GM10248 (cell line): ENCODE measurements at regions not wholly inside any gene's neighbourhood (a gene's known extent, or its start where the extent isn't known, plus 50 kb on each side); places are given as distances from the start of the nearest gene placed in this dataset.
"Not testable (repeated sequence)": the region's sequence is repeated elsewhere in the genome, so short reads cannot be mapped to it uniquely, and the experiment has no call there.

Source experiments
- CTCF ChIA-PET: fragments of 300-600 bp; sonication (Branson Sonifier 250); formaldehyde crosslinking; extraction: SDS; loops from one replicate; lab custom pipeline; 2021; ENCODE audit warnings: antibody characterized with exemption; lab: Yijun Ruan, JAX
- POLR2A ChIA-PET: fragments of 350-650 bp; sonication (Branson Sonifier 250); formaldehyde crosslinking; extraction: SDS; loops from one replicate; lab custom pipeline; 2020; ENCODE audit warnings: antibody characterized with exemption; lab: Yijun Ruan, JAX
- DNase-seq: peaks from one replicate; pipeline ENCODE4 v3.0.0; 2012; ENCODE audit errors: extremely low spot score
- CTCF ChIP-seq: IDR thresholded peaks from 2 replicates; pipeline ENCODE4 v1.5.1; 2012; ENCODE audit warnings: mild to moderate bottlenecking, low read depth; ENCODE audit errors: extremely low read depth, missing control alignments, control extremely low read depth

DNA sequence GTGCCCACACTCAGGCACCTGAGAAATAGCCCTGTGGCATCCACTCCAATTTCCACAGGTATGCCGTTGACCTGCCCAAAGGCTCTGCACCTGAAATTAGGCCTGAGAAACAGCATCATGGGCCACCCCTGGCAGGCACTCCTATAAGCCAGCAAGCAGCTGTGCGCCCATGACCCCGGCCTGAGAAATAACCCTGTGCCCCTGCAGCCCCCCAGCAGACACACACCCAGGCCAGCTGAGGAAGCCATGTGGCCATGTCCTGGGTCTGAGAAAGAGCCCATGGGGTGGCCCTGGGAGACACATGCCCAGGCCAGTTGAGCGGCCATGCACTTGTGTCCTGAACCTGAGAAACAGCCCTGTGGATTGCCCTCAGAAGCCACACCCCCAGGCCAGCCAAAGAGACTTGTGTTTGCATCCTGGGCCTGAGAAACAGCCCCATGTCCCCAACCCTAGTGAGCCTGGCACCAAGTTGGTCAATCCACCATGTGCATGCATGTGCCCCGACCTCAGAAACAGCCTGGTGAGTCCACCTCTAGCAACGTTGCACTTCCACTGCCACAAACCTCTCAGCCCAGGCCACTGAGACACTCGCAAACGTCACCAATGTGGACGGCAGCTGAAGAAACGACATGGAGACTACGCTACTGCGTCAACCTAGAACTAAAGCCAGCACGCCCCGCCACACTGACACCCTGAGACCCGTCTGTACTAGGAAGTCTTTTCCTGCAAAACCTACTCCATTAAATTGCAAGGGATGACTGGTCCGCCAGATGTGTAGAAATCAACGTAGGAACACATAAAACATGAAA, 411.9 kb downstream of the TMEM121 start:
- no peak for DNase-seq
- ChIA-PET POLR2A (no interaction called here), CTCF (no interaction called here)
- no peak for TF ChIP-seq CTCF

DNA sequence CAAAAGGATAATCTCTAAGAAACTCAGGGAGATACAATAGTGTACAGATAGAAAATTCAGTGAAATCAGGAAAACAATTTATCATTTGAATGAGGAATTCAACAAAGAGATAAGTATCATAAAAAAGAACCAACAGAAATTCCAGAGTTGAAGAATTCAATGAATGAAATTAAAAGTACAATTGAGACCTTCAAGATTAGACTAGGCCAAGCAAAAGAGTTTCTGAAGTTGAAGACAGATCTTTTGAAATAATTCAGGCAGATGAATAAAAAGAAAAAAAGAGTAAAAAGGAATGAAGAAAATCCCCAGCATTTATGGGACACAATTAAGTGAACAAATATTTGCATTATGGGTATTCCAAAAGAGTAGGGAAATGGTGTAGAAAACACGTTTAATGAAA, 412.6 kb downstream of the TMEM121 start:
- ChIA-PET POLR2A (no interaction called here), CTCF (no interaction called here)

GRCh38 chr14:105939810-105940508, 413.6 kb downstream of the TMEM121 start:
- ChIA-PET POLR2A (no interaction called here), CTCF (interaction anchor here (1.0 kb wide), 1 partner anchor 61 kb away, joined by 4 read pairs; no protein-coding TSS in a partner anchor)
- no peak for TF ChIP-seq CTCF
- no peak for DNase-seq

More for the DNA sequence above, 412.6 kb downstream of the TMEM121 start:
- no peak for DNase-seq
- no peak for TF ChIP-seq CTCF

DNA sequence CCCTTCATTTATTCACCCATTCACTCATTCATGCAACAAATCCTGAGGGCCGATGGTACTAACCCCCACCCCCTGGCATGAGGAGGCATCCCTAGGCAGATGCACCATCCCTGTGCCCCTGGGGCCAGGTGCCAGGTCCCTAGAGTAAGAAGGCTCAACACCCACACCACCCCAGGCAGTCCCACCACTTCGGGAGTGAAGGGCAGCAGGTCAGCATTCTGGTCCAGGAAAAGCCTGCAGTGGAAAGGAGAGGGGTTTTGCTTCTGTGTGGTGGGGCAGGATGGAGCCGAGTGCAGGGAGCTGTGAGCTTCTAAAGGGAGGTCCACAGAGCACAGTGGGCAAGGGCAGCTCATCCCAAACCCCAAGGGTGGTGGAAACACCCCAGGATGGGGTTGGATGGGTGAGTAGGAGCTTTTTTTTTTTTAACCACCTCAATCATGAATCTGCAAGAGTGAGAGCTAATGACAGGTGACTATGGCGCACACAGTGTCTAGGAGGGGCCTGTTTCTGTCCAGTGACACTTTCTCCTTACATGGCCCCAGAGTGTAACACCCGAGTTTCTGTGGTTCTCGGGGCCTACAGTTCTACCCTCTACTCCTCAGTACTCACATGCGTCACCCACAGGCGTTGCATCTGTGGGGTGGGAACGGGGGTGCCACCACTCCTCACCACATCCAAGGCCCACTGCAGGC, 414.3 kb downstream of the TMEM121 start:
- no peak for DNase-seq
- no peak for TF ChIP-seq CTCF
- ChIA-PET POLR2A (no interaction called here), CTCF (interaction anchor here (1.0 kb wide), 1 partner anchor 60 kb away, joined by 4 read pairs; no protein-coding TSS in a partner anchor)

DNA sequence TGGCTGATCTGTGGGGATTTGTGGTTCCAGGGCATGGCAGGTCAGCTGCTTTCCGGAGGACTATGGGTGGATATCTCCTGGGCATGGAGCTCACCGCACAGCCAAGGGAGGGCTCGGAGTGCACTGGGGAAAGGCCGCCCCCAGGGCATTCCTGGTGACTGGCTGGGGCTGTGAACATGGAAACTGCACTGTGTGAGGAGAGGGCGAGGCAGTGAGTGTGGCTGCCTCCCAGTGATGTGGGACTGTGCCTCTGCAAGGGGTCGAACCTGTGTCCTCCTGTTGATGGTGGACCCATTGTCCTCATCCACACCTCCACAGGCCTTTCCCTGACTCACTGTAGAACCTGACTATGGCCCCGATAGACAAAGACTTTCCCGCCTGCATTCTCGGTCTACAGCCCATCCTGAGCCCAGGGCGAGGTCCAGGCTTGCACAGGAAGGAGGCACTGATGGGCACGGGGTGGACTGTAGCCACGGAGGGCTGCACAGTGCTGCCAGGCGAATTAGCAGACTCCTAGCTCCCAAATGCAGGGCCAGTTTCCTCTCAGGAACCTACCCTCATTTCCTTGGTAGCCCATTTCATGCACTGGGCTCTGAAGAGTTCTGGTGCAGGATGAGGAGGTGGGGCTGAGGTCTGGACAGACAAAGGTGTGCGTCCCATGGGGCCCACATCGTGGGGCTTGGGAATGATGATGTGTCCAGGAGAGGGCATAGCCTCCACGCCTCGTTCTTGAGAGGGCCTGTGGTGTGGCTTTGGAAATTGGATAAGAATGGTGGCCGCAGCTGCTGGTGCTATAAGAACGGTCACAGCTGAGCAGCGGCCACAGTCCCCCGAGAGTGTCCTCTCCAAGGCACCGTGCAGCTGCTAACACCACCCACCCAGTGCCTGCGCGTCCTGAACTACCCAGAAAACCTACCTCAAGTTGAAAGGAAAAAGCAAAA, 415.1 kb downstream of the TMEM121 start:
- DNase-seq: no peak
- CTCF ChIA-PET: interaction anchor here (2.1 kb wide), 1 partner anchor 59 kb away, joined by 7 read pairs; no protein-coding TSS in a partner anchor
- TF ChIP-seq CTCF: no peak
- POLR2A ChIA-PET: no interaction called here

DNA sequence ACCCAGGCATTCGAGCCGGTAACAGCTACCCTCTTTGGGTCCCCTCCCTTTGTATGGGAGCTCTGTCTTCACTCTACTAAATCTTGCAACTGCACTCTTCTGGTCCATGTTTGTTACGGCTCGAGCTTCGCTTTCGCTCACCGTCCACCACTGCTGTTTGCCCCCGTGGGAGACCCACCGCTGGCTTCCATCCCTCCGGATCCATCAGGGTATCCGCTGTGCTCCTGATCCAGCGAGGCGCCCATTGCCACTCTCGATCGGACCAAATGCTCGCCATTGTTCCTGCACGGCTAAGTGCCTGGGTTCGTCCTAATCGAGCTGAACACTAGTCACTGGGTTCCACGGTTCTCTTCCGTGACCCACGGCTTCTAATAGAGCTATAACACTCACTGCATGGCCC, 416.3 kb downstream of the TMEM121 start:
- POLR2A ChIA-PET, DNase-seq: not testable (repeated sequence)
- CTCF ChIA-PET: interaction anchor here (0.8 to 2.1 kb wide), 4 partner anchors 58 to 405 kb away, joined by 3 to 7 read pairs (median 4); no protein-coding TSS in a partner anchor
